NCI-H146 (cell line): ENCODE measurements at regions not wholly inside any gene's neighbourhood (a gene's known extent, or its start where the extent isn't known, plus 50 kb on each side); places are given as distances from the start of the nearest gene placed in this dataset.
A peak's percentile ranks its signal among the peaks of the same experiment; 100 is the strongest.

ENCODE experiments used
- DNase-seq: peaks from one replicate; lab custom pipeline; 2025; lab: John Stamatoyannopoulos, UW

- no peak for DNase-seq
Measured at GRCh38 chrX:10747975-10748374, 127.6 kb upstream of the MID1 start.

- DNase-seq, result no peak
Measured at GRCh38 chrX:10749113-10749512, 128.7 kb upstream of the MID1 start.

- no peak for DNase-seq
Measured at GRCh38 chrX:10750581-10750980, 130.2 kb upstream of the MID1 start.

GRCh38 chrX:10753116-10753515 is 132.7 kb upstream of the MID1 start:
- no peak for DNase-seq

GRCh38 chrX:10754445-10754844 is 134.1 kb upstream of the MID1 start:
- DNase-seq, result no peak

- DNase-seq, result no peak
Measured at GRCh38 chrX:10755439-10756334, 135.3 kb upstream of the MID1 start.

GRCh38 chrX:10756441-10756840 is 136.1 kb upstream of the MID1 start:
- no peak for DNase-seq

GRCh38 chrX:10759141-10759799 is 138.9 kb upstream of the MID1 start:
- no peak for DNase-seq

GRCh38 chrX:10761447-10761846 is 141.1 kb upstream of the MID1 start:
- peak; percentile 55 for DNase-seq

GRCh38 chrX:10769195-10769594 is 148.8 kb upstream of the MID1 start:
- peak; percentile 79 for DNase-seq

GRCh38 chrX:10769696-10770619 is 149.6 kb upstream of the MID1 start:
- DNase-seq, result peak; percentile 71

GRCh38 chrX:10773318-10773717 is 152.9 kb upstream of the MID1 start:
- no peak for DNase-seq

GRCh38 chrX:10781847-10782530 is 161.6 kb upstream of the MID1 start:
- peak; percentile 20 for DNase-seq

GRCh38 chrX:10783451-10783995 is 163.1 kb upstream of the MID1 start:
- no peak for DNase-seq

GRCh38 chrX:10787264-10787663 is 166.9 kb upstream of the MID1 start:
- DNase-seq, result no peak

GRCh38 chrX:10794203-10794630 is 173.8 kb upstream of the MID1 start:
- no peak for DNase-seq

- no peak for DNase-seq
Measured at GRCh38 chrX:10795721-10796120, 175.3 kb upstream of the MID1 start.

- DNase-seq, result no peak
Measured at GRCh38 chrX:10797466-10797865, 177.1 kb upstream of the MID1 start.

GRCh38 chrX:10798041-10798440 is 177.7 kb upstream of the MID1 start:
- no peak for DNase-seq

GRCh38 chrX:10800796-10801195 is 180.4 kb upstream of the MID1 start:
- DNase-seq, result no peak

GRCh38 chrX:10811111-10811510 is 190.7 kb upstream of the MID1 start:
- DNase-seq, result no peak
